HEK293 (cell line): ENCODE measurements at regions not wholly inside any gene's neighbourhood (a gene's known extent, or its start where the extent isn't known, plus 50 kb on each side); places are given as distances from the start of the nearest gene placed in this dataset.

ENCODE experiments used
- CTCF ChIA-PET: fragments of 350-600 bp; formaldehyde crosslinking; extraction: SDS; loops from one replicate; lab custom pipeline; 2021; ENCODE audit warnings: antibody characterized with exemption; lab: Yijun Ruan, JAX
- POLR2A ChIA-PET: fragments of 300-600 bp; formaldehyde crosslinking; extraction: SDS; loops from one replicate; lab custom pipeline; 2020; ENCODE audit warnings: antibody characterized with exemption, inconsistent platforms; lab: Yijun Ruan, JAX
- H3K27ac ChIP-seq: fragments of 200-500 bp; sonication (Bioruptor generic); 2 replicates; pipeline ENCODE4 v1.5.1; 2014; ENCODE audit warnings: low read depth, low read length, control low read depth, inconsistent platforms; ENCODE audit errors: extremely low read depth
- H3K36me3 ChIP-seq, 2 experiments: fragments of 200-500 bp in 1 of 2; sonication (Bioruptor generic) in 1 of 2; 1 replicate in 1 of 2; 2 replicates in 1 of 2; pipeline ENCODE4 v1.5.1; 2014 to 2017; ENCODE audit warnings: inconsistent platforms in 2 of 2, low read length in 2 of 2; ENCODE audit not compliant: control insufficient read depth in 2 of 2, insufficient read depth in 1 of 2
- H3K4me1 ChIP-seq: fragments of 200-500 bp; sonication (Bioruptor generic); 2 replicates; pipeline ENCODE4 v1.5.1; 2014; ENCODE audit warnings: mild to moderate bottlenecking, low read length, inconsistent platforms; ENCODE audit not compliant: control insufficient read depth, insufficient read depth
- H3K4me3 ChIP-seq: 2 replicates; pipeline ENCODE4 v1.5.1; 2011; ENCODE audit warnings: low read depth, mild to moderate bottlenecking, control low read depth, low read length, moderate library complexity
- H3K9me3 ChIP-seq: fragments of 200-500 bp; sonication (Bioruptor generic); 2 replicates; pipeline ENCODE4 v1.5.1; 2014; ENCODE audit warnings: low read depth, low read length, inconsistent platforms; ENCODE audit not compliant: control insufficient read depth, insufficient read depth
- BCL11B ChIP-seq: fragments of 450-650 bp; formaldehyde crosslinking; IDR thresholded peaks from 2 replicates; pipeline ENCODE4 v1.5.1; 2016; ENCODE audit warnings: low read depth, missing biosample characterization, missing genetic modification characterization
- GLI2 ChIP-seq: fragments of 450-650 bp; formaldehyde crosslinking; IDR thresholded peaks from 2 replicates; pipeline ENCODE4; 2017; ENCODE audit warnings: missing biosample characterization, missing genetic modification characterization, low read depth, borderline replicate concordance
- KLF9 ChIP-seq: fragments of 450-650 bp; formaldehyde crosslinking; IDR thresholded peaks from 2 replicates; pipeline ENCODE4 v1.5.1; 2016; ENCODE audit warnings: missing biosample characterization, missing genetic modification characterization, low read depth
- ZBTB1 ChIP-seq: fragments of 450-650 bp; formaldehyde crosslinking; IDR thresholded peaks from 2 replicates; pipeline ENCODE4 v1.5.1; 2016; ENCODE audit warnings: missing biosample characterization, missing genetic modification characterization
- ZNF146 ChIP-seq: fragments of 450-650 bp; formaldehyde crosslinking; IDR thresholded peaks from 2 replicates; pipeline ENCODE4 v1.5.1; 2016; ENCODE audit warnings: missing biosample characterization, missing genetic modification characterization
- ZNF169 ChIP-seq: fragments of 450-650 bp; formaldehyde crosslinking; IDR thresholded peaks from 2 replicates; pipeline ENCODE4 v1.5.1; 2016; ENCODE audit warnings: missing biosample characterization, missing genetic modification characterization
- ZNF202 ChIP-seq: fragments of 450-650 bp; formaldehyde crosslinking; IDR thresholded peaks from 2 replicates; pipeline ENCODE4 v1.5.1; 2016; ENCODE audit warnings: missing biosample characterization, missing genetic modification characterization, borderline replicate concordance
- ZNF221 ChIP-seq: fragments of 450-650 bp; formaldehyde crosslinking; IDR thresholded peaks from 2 replicates; pipeline ENCODE4 v1.5.1; 2017; ENCODE audit warnings: missing biosample characterization, missing genetic modification characterization, borderline replicate concordance
- ZNF394 ChIP-seq: fragments of 450-650 bp; formaldehyde crosslinking; IDR thresholded peaks from 2 replicates; pipeline ENCODE4 v1.5.1; 2016; ENCODE audit warnings: missing biosample characterization, missing genetic modification characterization, mild to moderate bottlenecking, moderate library complexity, borderline replicate concordance
- ZNF501 ChIP-seq: fragments of 450-650 bp; formaldehyde crosslinking; IDR thresholded peaks from 2 replicates; pipeline ENCODE4 v1.5.1; 2016; ENCODE audit warnings: missing biosample characterization, missing genetic modification characterization
- ZNF521 ChIP-seq: fragments of 450-650 bp; formaldehyde crosslinking; IDR thresholded peaks from 2 replicates; pipeline ENCODE4 v1.5.1; 2017; ENCODE audit warnings: missing biosample characterization, mild to moderate bottlenecking, missing genetic modification characterization
- ZNF561 ChIP-seq: fragments of 450-650 bp; IDR thresholded peaks from 2 replicates; pipeline ENCODE4 v1.5.1; 2018; ENCODE audit warnings: missing biosample characterization, missing genetic modification characterization, borderline replicate concordance
- ZNF596 ChIP-seq: fragments of 450-650 bp; IDR thresholded peaks from 2 replicates; pipeline ENCODE4 v1.5.0; 2018; ENCODE audit warnings: missing biosample characterization, mild to moderate bottlenecking, missing genetic modification characterization, moderate library complexity
- ZNF658 ChIP-seq: fragments of 450-650 bp; formaldehyde crosslinking; IDR thresholded peaks from 2 replicates; pipeline ENCODE4; 2016; ENCODE audit warnings: missing biosample characterization, missing genetic modification characterization
- ZNF664 ChIP-seq: fragments of 450-650 bp; formaldehyde crosslinking; IDR thresholded peaks from 2 replicates; pipeline ENCODE4 v1.5.1; 2016; ENCODE audit warnings: missing biosample characterization, missing genetic modification characterization
- ZNF768 ChIP-seq: fragments of 450-650 bp; formaldehyde crosslinking; IDR thresholded peaks from 2 replicates; pipeline ENCODE4 v1.5.1; 2018; ENCODE audit warnings: missing biosample characterization, mild to moderate bottlenecking, missing genetic modification characterization
- ZNF830 ChIP-seq: fragments of 450-650 bp; IDR thresholded peaks from 2 replicates; pipeline ENCODE4 v1.5.0; 2018; ENCODE audit warnings: missing biosample characterization, missing genetic modification characterization, low read depth, mild to moderate bottlenecking, moderate library complexity
- ZNF837 ChIP-seq: fragments of 450-650 bp; formaldehyde crosslinking; IDR thresholded peaks from 2 replicates; pipeline ENCODE4 v1.5.1; 2016; ENCODE audit warnings: missing biosample characterization, missing genetic modification characterization
- TF ChIP-seq, protein P1 (sequence below): fragments of 450-650 bp; formaldehyde crosslinking; IDR thresholded peaks from 2 replicates; pipeline ENCODE4 v1.5.0; 2017; ENCODE audit warnings: missing biosample characterization, missing genetic modification characterization, borderline replicate concordance
- TF ChIP-seq, protein P2 (sequence below): fragments of 450-650 bp; formaldehyde crosslinking; IDR thresholded peaks from 2 replicates; pipeline ENCODE4 v1.5.1; 2017; ENCODE audit warnings: missing biosample characterization, missing genetic modification characterization
- TF ChIP-seq, protein P3 (sequence below): fragments of 450-650 bp; formaldehyde crosslinking; IDR thresholded peaks from 2 replicates; pipeline ENCODE4 v1.5.1; 2016; ENCODE audit warnings: missing biosample characterization, missing genetic modification characterization
- TF ChIP-seq, protein P4 (sequence below): fragments of 450-650 bp; IDR thresholded peaks from 2 replicates; pipeline ENCODE4 v1.5.1; 2018; ENCODE audit warnings: missing biosample characterization, mild to moderate bottlenecking, missing genetic modification characterization
- TF ChIP-seq, protein P5 (sequence below): fragments of 450-650 bp; IDR thresholded peaks from 2 replicates; pipeline ENCODE4 v1.5.1; 2018; ENCODE audit warnings: missing biosample characterization, missing genetic modification characterization

DNA sequence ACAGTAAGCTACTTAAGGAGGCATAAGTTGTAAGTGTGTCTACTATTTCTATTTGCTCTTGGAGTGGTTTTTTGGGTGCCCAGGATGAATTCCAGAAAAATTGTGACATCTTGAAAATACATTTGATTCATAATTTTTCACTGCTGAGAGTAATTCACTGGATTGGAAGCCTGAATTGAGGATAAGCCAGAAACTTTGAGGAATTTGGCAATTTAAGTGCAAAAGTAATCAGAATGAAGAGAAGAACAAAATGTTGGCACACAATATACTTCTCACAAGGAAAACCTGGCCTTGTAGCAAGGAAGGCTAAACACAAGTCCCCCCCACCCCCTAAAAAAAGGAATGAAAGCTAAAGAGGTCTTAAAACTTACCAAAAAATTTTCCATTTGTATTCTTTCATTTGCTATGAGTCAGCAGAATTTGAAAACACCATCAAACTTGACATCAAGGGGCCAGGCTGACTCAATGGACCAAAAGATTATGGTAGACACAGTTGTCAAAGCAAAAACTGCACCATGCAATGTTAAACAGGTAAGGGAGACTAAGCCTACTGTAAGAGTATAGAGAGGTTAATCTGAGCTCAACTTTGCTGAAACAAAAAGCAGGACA is 840.0 kb downstream of the FRK start (continued):
- TF ChIP-seq, protein P1, sequence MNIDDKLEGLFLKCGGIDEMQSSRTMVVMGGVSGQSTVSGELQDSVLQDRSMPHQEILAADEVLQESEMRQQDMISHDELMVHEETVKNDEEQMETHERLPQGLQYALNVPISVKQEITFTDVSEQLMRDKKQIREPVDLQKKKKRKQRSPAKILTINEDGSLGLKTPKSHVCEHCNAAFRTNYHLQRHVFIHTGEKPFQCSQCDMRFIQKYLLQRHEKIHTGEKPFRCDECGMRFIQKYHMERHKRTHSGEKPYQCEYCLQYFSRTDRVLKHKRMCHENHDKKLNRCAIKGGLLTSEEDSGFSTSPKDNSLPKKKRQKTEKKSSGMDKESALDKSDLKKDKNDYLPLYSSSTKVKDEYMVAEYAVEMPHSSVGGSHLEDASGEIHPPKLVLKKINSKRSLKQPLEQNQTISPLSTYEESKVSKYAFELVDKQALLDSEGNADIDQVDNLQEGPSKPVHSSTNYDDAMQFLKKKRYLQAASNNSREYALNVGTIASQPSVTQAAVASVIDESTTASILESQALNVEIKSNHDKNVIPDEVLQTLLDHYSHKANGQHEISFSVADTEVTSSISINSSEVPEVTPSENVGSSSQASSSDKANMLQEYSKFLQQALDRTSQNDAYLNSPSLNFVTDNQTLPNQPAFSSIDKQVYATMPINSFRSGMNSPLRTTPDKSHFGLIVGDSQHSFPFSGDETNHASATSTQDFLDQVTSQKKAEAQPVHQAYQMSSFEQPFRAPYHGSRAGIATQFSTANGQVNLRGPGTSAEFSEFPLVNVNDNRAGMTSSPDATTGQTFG (tag by site-specific recombination): no peak
- TF ChIP-seq GLI2 (tag by site-specific recombination): no peak
- no peak for TF ChIP-seq ZNF146 (tag by site-specific recombination)
- TF ChIP-seq ZNF501 (tag by site-specific recombination): no peak
- no peak for TF ChIP-seq ZNF658 (tag by site-specific recombination)
- TF ChIP-seq, all 188 proteins: peak for 0

DNA sequence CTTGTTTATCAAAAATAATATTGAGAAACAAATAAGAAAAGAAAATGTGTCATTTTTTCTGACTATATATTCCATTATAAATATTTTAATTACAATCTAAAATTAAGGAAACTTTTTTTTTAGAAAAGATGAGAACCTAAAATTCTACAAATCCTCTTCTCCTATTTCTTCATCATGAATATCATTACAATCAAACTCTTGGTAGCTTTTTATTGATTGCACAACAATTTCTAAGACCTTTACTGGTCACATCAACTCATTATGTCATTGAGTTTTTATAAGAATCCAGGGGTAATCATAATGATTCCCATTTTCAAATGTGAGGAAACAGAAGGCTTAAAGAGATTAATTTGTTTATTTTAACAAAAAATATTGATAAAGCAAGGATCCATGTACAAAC is 841.0 kb downstream of the FRK start:
- H3K4me3 ChIP-seq: no peak overlapping the region
- TF ChIP-seq ZNF521 (tag by site-specific recombination): no peak
- TF ChIP-seq ZNF561 (tag by site-specific recombination): no peak
- TF ChIP-seq ZNF221 (tag by site-specific recombination): no peak
- TF ChIP-seq, protein P2, sequence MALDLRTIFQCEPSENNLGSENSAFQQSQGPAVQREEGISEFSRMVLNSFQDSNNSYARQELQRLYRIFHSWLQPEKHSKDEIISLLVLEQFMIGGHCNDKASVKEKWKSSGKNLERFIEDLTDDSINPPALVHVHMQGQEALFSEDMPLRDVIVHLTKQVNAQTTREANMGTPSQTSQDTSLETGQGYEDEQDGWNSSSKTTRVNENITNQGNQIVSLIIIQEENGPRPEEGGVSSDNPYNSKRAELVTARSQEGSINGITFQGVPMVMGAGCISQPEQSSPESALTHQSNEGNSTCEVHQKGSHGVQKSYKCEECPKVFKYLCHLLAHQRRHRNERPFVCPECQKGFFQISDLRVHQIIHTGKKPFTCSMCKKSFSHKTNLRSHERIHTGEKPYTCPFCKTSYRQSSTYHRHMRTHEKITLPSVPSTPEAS (tag by site-specific recombination): no peak
- no peak for TF ChIP-seq KLF9 (tag by site-specific recombination)
- no peak for TF ChIP-seq ZNF596
- TF ChIP-seq ZNF169 (tag by site-specific recombination): no peak
- TF ChIP-seq, protein P3, sequence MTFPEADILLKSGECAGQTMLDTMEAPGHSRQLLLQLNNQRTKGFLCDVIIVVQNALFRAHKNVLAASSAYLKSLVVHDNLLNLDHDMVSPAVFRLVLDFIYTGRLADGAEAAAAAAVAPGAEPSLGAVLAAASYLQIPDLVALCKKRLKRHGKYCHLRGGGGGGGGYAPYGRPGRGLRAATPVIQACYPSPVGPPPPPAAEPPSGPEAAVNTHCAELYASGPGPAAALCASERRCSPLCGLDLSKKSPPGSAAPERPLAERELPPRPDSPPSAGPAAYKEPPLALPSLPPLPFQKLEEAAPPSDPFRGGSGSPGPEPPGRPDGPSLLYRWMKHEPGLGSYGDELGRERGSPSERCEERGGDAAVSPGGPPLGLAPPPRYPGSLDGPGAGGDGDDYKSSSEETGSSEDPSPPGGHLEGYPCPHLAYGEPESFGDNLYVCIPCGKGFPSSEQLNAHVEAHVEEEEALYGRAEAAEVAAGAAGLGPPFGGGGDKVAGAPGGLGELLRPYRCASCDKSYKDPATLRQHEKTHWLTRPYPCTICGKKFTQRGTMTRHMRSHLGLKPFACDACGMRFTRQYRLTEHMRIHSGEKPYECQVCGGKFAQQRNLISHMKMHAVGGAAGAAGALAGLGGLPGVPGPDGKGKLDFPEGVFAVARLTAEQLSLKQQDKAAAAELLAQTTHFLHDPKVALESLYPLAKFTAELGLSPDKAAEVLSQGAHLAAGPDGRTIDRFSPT (tag by site-specific recombination): no peak
- no peak for TF ChIP-seq BCL11B (tag by site-specific recombination)
- TF ChIP-seq ZNF202 (tag by site-specific recombination): no peak
- TF ChIP-seq ZNF394 (tag by site-specific recombination): no peak
- TF ChIP-seq, protein P4, sequence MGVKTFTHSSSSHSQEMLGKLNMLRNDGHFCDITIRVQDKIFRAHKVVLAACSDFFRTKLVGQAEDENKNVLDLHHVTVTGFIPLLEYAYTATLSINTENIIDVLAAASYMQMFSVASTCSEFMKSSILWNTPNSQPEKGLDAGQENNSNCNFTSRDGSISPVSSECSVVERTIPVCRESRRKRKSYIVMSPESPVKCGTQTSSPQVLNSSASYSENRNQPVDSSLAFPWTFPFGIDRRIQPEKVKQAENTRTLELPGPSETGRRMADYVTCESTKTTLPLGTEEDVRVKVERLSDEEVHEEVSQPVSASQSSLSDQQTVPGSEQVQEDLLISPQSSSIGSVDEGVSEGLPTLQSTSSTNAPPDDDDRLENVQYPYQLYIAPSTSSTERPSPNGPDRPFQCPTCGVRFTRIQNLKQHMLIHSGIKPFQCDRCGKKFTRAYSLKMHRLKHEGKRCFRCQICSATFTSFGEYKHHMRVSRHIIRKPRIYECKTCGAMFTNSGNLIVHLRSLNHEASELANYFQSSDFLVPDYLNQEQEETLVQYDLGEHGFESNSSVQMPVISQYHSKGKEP (tag by site-specific recombination): no peak
- TF ChIP-seq ZNF768 (tag by site-specific recombination): no peak
- TF ChIP-seq ZNF664 (tag by site-specific recombination): no peak
- no peak for TF ChIP-seq ZBTB1 (tag by site-specific recombination)
- TF ChIP-seq ZNF830: no peak
- TF ChIP-seq, protein P5, sequence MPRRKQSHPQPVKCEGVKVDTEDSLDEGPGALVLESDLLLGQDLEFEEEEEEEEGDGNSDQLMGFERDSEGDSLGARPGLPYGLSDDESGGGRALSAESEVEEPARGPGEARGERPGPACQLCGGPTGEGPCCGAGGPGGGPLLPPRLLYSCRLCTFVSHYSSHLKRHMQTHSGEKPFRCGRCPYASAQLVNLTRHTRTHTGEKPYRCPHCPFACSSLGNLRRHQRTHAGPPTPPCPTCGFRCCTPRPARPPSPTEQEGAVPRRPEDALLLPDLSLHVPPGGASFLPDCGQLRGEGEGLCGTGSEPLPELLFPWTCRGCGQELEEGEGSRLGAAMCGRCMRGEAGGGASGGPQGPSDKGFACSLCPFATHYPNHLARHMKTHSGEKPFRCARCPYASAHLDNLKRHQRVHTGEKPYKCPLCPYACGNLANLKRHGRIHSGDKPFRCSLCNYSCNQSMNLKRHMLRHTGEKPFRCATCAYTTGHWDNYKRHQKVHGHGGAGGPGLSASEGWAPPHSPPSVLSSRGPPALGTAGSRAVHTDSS (tag by site-specific recombination): no peak
- TF ChIP-seq ZNF837 (tag by site-specific recombination): no peak
- TF ChIP-seq, all 188 proteins: peak for 0
- Histone ChIP-seq H3K36me3 (no peaks in the 10 kb centered on the region), H3K9me3 (no peaks in the 10 kb centered on the region), H3K4me1 (no peaks in the 10 kb centered on the region), H3K27ac (no peak overlapping the region)
- CTCF ChIA-PET: interaction anchor here (0.7 kb wide), 1 partner anchor 141 kb away, joined by 3 read pairs; no protein-coding TSS in a partner anchor
- POLR2A ChIA-PET: no interaction called here
